IMR-90 (cell line): ENCODE measurements at regions not wholly inside any gene's neighbourhood (a gene's known extent, or its start where the extent isn't known, plus 50 kb on each side); places are given as distances from the start of the nearest gene placed in this dataset.

Experiments used
- ATAC-seq: fragments of 200-7000 bp; cut with Tn5 transposase; 2 replicates; pipeline ENCODE4 v1.9.1; 2020; ENCODE audit warnings: low read depth, mild to moderate bottlenecking, moderate library complexity
- BruUV-seq: library from RNA; stranded (reverse); fragments of 400-500 nt; replicated peaks from 2 replicates; lab custom pipeline; 2021; lab: Mats Ljungman, UMichigan
- CTCF ChIA-PET: fragments of 300-600 bp; formaldehyde crosslinking; extraction: SDS; loops from one replicate; lab custom pipeline; 2021; ENCODE audit warnings: antibody characterized with exemption; lab: Yijun Ruan, JAX
- POLR2A ChIA-PET: fragments of 300-600 bp; sonication (Branson Sonifier 250); formaldehyde crosslinking; loops from one replicate; lab custom pipeline; 2022; ENCODE audit warnings: antibody characterized with exemption; ENCODE audit not compliant: unreplicated experiment; lab: Charles Lee
- DNase-seq: peaks from one replicate; pipeline ENCODE4 v3.0.0; 2013
- H2AFZ ChIP-seq: replicated peaks from 2 replicates; pipeline ENCODE3; 2013; ENCODE audit warnings: low read length, mild to moderate bottlenecking; ENCODE audit not compliant: poor library complexity
- H2AK5ac ChIP-seq: 2 replicates; pipeline ENCODE4 v1.6.1; 2013; ENCODE audit warnings: low read depth, low read length, inconsistent platforms
- H2AK9ac ChIP-seq: replicated peaks from 2 replicates; pipeline ENCODE3; 2013; ENCODE audit warnings: mild to moderate bottlenecking, low read depth, low read length, moderate library complexity; ENCODE audit not compliant: poor library complexity
- H2BK120ac ChIP-seq: 2 replicates; pipeline ENCODE4 v1.6.1; 2013; ENCODE audit warnings: low read depth, low read length, inconsistent platforms
- H2BK15ac ChIP-seq: 3 replicates; pipeline ENCODE4 v1.6.1; 2013; ENCODE audit warnings: low read depth, low read length, inconsistent platforms
- H2BK20ac ChIP-seq: 2 replicates; pipeline ENCODE4 v1.6.1; 2013; ENCODE audit warnings: low read depth, mild to moderate bottlenecking, inconsistent platforms, low read length, moderate library complexity
- H2BK5ac ChIP-seq: 2 replicates; pipeline ENCODE4 v1.6.1; 2013; ENCODE audit warnings: mild to moderate bottlenecking, low read depth, low read length, inconsistent platforms; ENCODE audit not compliant: poor library complexity, severe bottlenecking
- H3K14ac ChIP-seq: replicated peaks from 2 replicates; pipeline ENCODE4 v1.6.1; 2013; ENCODE audit warnings: low read depth, low read length, inconsistent platforms
- H3K18ac ChIP-seq: 2 replicates; pipeline ENCODE4 v1.6.1; 2013; ENCODE audit warnings: low read depth, low read length, control low read depth
- H3K23ac ChIP-seq: 2 replicates; pipeline ENCODE4 v1.6.1; 2013; ENCODE audit warnings: low read depth, low read length, inconsistent platforms
- H3K27ac ChIP-seq: 2 replicates; pipeline ENCODE4 v1.5.1; 2013; ENCODE audit warnings: mild to moderate bottlenecking, control low read depth, low read length; ENCODE audit not compliant: insufficient read depth
- H3K27me3 ChIP-seq: 2 replicates; pipeline ENCODE4 v1.6.1; 2013; ENCODE audit warnings: low read length; ENCODE audit not compliant: control insufficient read depth, insufficient read depth
- H3K36me3 ChIP-seq: 2 replicates; pipeline ENCODE4 v1.6.1; 2013; ENCODE audit warnings: low read length, mixed read lengths; ENCODE audit not compliant: control insufficient read depth, insufficient read depth
- H3K4ac ChIP-seq: 2 replicates; pipeline ENCODE4 v1.6.1; 2013; ENCODE audit warnings: low read depth, low read length, inconsistent platforms
- H3K4me1 ChIP-seq: 2 replicates; pipeline ENCODE4 v1.6.1; 2013; ENCODE audit warnings: low read length, mixed read lengths; ENCODE audit not compliant: control insufficient read depth, insufficient read depth
- H3K4me2 ChIP-seq: 2 replicates; pipeline ENCODE4 v1.6.1; 2013; ENCODE audit warnings: low read depth, mild to moderate bottlenecking, control low read depth, low read length, moderate library complexity
- H3K4me3 ChIP-seq: 2 replicates; pipeline ENCODE4 v1.5.1; 2013; ENCODE audit warnings: low read depth, mild to moderate bottlenecking, control low read depth, low read length, moderate library complexity; ENCODE audit not compliant: insufficient read depth
- H3K56ac ChIP-seq: 2 replicates; pipeline ENCODE4 v1.6.1; 2013; ENCODE audit warnings: low read length, inconsistent platforms; ENCODE audit not compliant: insufficient read depth; ENCODE audit errors: extremely low read depth
- H3K79me1 ChIP-seq, 2 experiments: 2 replicates each; pipeline ENCODE4 v1.6.1; 2013; ENCODE audit warnings: low read length in 2 of 2, inconsistent platforms in 1 of 2, low read depth in 1 of 2
- H3K9ac ChIP-seq: 2 replicates; pipeline ENCODE4 v1.6.1; 2013; ENCODE audit warnings: low read depth, low read length, control low read depth
- H3K9me1 ChIP-seq: 2 replicates; pipeline ENCODE4 v1.6.1; 2013; ENCODE audit warnings: low read length, inconsistent platforms; ENCODE audit not compliant: insufficient read depth
- H3K9me3 ChIP-seq: 2 replicates; pipeline ENCODE4 v1.6.1; 2013; ENCODE audit warnings: low read length; ENCODE audit not compliant: control insufficient read depth, insufficient read depth
- H4K20me1 ChIP-seq: 2 replicates; pipeline ENCODE4 v1.6.1; 2013; ENCODE audit warnings: low read length, inconsistent platforms; ENCODE audit not compliant: insufficient read depth
- H4K5ac ChIP-seq: 2 replicates; pipeline ENCODE4 v1.6.1; 2013; ENCODE audit warnings: mild to moderate bottlenecking, low read depth, low read length, control low read depth
- H4K8ac ChIP-seq, 2 experiments: 2 replicates each; pipeline ENCODE4 v1.6.1; 2013; ENCODE audit warnings: low read depth in 2 of 2, low read length in 2 of 2, control low read depth in 1 of 2, inconsistent platforms in 1 of 2
- H4K91ac ChIP-seq: 2 replicates; pipeline ENCODE4 v1.6.1; 2013; ENCODE audit warnings: low read depth, low read length, inconsistent platforms; ENCODE audit not compliant: insufficient read depth
- CHD1 ChIP-seq: IDR thresholded peaks from 2 replicates; pipeline ENCODE4 v1.6.1; 2012; ENCODE audit warnings: low read depth, low read length, improper control_type of control experiment
- MAFK ChIP-seq: IDR thresholded peaks from 2 replicates; pipeline ENCODE4 v1.6.1; 2012; ENCODE audit warnings: low read depth, low read length, improper control_type of control experiment
- WGBS, 2 experiments: methylation state at CpG; one replicate each; pipeline versions ENCODE4 v1.1.5 to v1.1.7; 2013; ENCODE audit warnings: missing lambda C conversion rate in 2 of 2; ENCODE audit not compliant: insufficient read length in 1 of 2; ENCODE audit errors: extremely low coverage in 2 of 2; 5-methylcytosine and 5-hydroxymethylcytosine counted together
- dilution Hi-C: fragments of 300-500 bp; cut with HindIII; formaldehyde crosslinking; loops from one replicate; pipeline ENCODE4 v1.14.3; 2018; ENCODE audit warnings: low sequenced_read_pairs; ENCODE audit not compliant: unreplicated experiment
- in situ Hi-C: fragments of 300-500 bp; cut with MboI; formaldehyde crosslinking; loops from 3 replicates; pipeline ENCODE4 v1.14.3; 2019; ENCODE audit warnings: low sequenced_read_pairs, inconsistent platforms, mixed read lengths
- intact Hi-C: fragments of 100-400 bp; cut with micrococcal nuclease; formaldehyde crosslinking; loops from 2 replicates; pipeline ENCODE4 v1.10.0; 2022

DNA sequence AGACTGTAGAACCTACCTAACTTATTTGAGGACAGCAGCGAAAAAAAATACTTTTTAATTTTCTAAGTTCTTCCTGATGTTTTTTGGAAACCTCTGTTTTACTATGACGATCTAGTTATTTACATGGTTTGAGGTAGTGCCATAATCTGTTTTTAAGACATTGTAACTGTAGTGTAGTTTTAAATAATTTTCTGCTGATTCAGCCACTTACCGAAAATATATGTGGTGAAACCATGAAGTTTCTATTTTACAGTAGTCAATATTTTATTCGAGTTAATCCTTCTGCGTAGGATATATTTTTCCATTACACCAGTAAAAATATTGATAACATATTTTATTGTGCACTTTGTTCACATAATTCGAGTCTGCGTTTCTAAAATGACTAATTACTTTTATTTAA, 121.7 kb upstream of the RRP15 start:
- Histone ChIP-seq H2BK15ac (no peak overlapping the region), H3K4me3 (no peak overlapping the region), H3K4ac (no peak overlapping the region), H3K14ac (no peak overlapping the region), H2BK120ac (no peak overlapping the region), H4K5ac (no peak overlapping the region), H3K23ac (no peak overlapping the region), H2AK5ac (no peak overlapping the region), H2AFZ (no peak overlapping the region), H2AK9ac (no peak overlapping the region), H2BK5ac (no peak overlapping the region), H3K18ac (no peak overlapping the region), H3K36me3 (no peaks in the 10 kb centered on the region), H4K20me1 (no peaks in the 10 kb centered on the region), H3K9ac (no peak overlapping the region), H3K4me1 (no peaks in the 10 kb centered on the region), H3K79me1 (no peaks in the 10 kb centered on the region), H3K27ac (no peak overlapping the region), H2BK20ac (no peak overlapping the region), H3K27me3 (peaks cover 46% of the 10 kb centered on the region), H4K91ac (no peak overlapping the region), H3K9me1 (no peaks in the 10 kb centered on the region), H3K9me3 (no peaks in the 10 kb centered on the region), H3K56ac (no peak overlapping the region), H4K8ac (no peak overlapping the region), H3K4me2 (no peak overlapping the region)
- no TSS peak for BruUV-seq
- ChIA-PET POLR2A (no interaction called here), CTCF (no interaction called here)
- intact Hi-C loops (no loop called here), in situ Hi-C loops (no loop called here), dilution Hi-C loops (no loop called here)
- ATAC-seq (no peak), DNase-seq (no peak)
- TF ChIP-seq MAFK (peak; percentile 80), CHD1 (no peak)
- WGBS, 2 experiments: no CpG with 5 or more reads among the region's 7 CpGs
